ENCODE measurements at regions not wholly inside any gene's neighbourhood (a gene's known extent, or its start where the extent isn't known, plus 50 kb on each side); places are given as distances from the start of the nearest gene placed in this dataset.

DNA sequence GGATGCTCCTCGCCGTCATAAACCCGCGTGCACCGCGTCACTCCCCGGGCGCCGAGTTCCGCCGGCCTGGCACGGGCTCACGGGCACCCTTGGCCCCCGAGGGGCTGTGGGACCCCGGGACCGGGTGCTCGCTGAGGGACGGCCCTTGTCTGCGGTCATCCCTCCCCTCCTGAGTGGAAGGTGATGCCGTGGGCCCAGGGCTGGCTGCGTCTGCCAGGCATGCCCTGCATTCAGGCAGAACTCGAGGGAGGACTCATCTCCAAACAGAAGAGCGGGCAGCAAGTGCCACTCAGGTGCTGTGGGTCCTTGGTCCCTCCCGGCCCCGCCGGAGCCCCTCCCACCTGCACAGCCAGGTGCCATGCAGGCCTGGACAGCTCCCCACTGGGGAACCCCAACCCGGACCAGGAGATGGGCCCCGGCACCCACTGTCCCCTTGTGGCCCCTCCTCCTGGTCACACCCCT, 61.3 kb downstream of the UNCX start:
- TF ChIP-seq, protein P1, sequence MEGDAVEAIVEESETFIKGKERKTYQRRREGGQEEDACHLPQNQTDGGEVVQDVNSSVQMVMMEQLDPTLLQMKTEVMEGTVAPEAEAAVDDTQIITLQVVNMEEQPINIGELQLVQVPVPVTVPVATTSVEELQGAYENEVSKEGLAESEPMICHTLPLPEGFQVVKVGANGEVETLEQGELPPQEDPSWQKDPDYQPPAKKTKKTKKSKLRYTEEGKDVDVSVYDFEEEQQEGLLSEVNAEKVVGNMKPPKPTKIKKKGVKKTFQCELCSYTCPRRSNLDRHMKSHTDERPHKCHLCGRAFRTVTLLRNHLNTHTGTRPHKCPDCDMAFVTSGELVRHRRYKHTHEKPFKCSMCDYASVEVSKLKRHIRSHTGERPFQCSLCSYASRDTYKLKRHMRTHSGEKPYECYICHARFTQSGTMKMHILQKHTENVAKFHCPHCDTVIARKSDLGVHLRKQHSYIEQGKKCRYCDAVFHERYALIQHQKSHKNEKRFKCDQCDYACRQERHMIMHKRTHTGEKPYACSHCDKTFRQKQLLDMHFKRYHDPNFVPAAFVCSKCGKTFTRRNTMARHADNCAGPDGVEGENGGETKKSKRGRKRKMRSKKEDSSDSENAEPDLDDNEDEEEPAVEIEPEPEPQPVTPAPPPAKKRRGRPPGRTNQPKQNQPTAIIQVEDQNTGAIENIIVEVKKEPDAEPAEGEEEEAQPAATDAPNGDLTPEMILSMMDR (IDR thresholded peaks at IDR 0.05): no peak
- TF ChIP-seq EP300 (IDR thresholded peaks at IDR 0.05; ENCODE audit: borderline replicate concordance in 1 of 2, low read depth in 1 of 2, low read length in 1 of 2) (no peak), REST (IDR thresholded peaks at IDR 0.05; ENCODE audit: low read depth, low read length) (no peak), RFX5 (IDR thresholded peaks at IDR 0.05; ENCODE audit: low read length) (no peak), SIN3A (IDR thresholded peaks at IDR 0.05; ENCODE audit: borderline replicate concordance, low read depth, low read length) (no peak), RCOR1 (IDR thresholded peaks at IDR 0.05; ENCODE audit: low read length) (no peak), TAF1 (IDR thresholded peaks at IDR 0.05; ENCODE audit: borderline replicate concordance, low read depth, low read length) (no peak), POLR2AphosphoS5 (IDR thresholded peaks at IDR 0.05; ENCODE audit: low read depth, low read length) (no peak), RAD21 (IDR thresholded peaks at IDR 0.05; ENCODE audit: low read length) (no peak), MEF2A (IDR thresholded peaks at IDR 0.05; ENCODE audit: borderline replicate concordance, low read depth) (no peak)
- TF ChIP-seq, protein P2, sequence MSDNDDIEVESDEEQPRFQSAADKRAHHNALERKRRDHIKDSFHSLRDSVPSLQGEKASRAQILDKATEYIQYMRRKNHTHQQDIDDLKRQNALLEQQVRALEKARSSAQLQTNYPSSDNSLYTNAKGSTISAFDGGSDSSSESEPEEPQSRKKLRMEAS (IDR thresholded peaks at IDR 0.05; ENCODE audit: low read depth): no peak
- TF ChIP-seq, protein P3, sequence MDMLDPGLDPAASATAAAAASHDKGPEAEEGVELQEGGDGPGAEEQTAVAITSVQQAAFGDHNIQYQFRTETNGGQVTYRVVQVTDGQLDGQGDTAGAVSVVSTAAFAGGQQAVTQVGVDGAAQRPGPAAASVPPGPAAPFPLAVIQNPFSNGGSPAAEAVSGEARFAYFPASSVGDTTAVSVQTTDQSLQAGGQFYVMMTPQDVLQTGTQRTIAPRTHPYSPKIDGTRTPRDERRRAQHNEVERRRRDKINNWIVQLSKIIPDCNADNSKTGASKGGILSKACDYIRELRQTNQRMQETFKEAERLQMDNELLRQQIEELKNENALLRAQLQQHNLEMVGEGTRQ (IDR thresholded peaks at IDR 0.05; ENCODE audit: borderline replicate concordance, low read depth, low read length): no peak
